Mesenchymal stem cell (in vitro differentiated cells and primary cell): ENCODE measurements at regions not wholly inside any gene's neighbourhood (a gene's known extent, or its start where the extent isn't known, plus 50 kb on each side); places are given as distances from the start of the nearest gene placed in this dataset.

ENCODE experiments used
- DNase-seq: peaks from one replicate; pipeline ENCODE4 v3.0.0-alpha.2; 2013
- H2AFZ ChIP-seq: one replicate; pipeline ENCODE4 v1.6.1; 2013; ENCODE audit warnings: low read depth, mild to moderate bottlenecking, control low read depth, inconsistent platforms, low read length, moderate library complexity
- H2AK5ac ChIP-seq: 2 replicates; pipeline ENCODE4 v1.6.1; 2013; ENCODE audit warnings: low read length, moderate library complexity, mild to moderate bottlenecking, inconsistent platforms; ENCODE audit not compliant: severe bottlenecking
- H2BK120ac ChIP-seq: one replicate; pipeline ENCODE4 v1.6.1; 2013; ENCODE audit warnings: low read depth, mild to moderate bottlenecking, inconsistent platforms, low read length, moderate library complexity
- H2BK12ac ChIP-seq, 2 experiments: one replicate each; pipeline ENCODE4 v1.6.1; 2013; ENCODE audit warnings: inconsistent platforms in 2 of 2, low read length in 2 of 2, mild to moderate bottlenecking in 2 of 2, moderate library complexity in 2 of 2, control low read depth in 1 of 2
- H2BK15ac ChIP-seq: one replicate; pipeline ENCODE4 v1.6.1; 2013; ENCODE audit warnings: mild to moderate bottlenecking, low read depth, inconsistent platforms; ENCODE audit not compliant: poor library complexity, severe bottlenecking
- H2BK5ac ChIP-seq: 2 replicates; pipeline ENCODE4 v1.6.1; 2013; ENCODE audit warnings: low read depth, mild to moderate bottlenecking, low read length, control low read depth, inconsistent platforms; ENCODE audit not compliant: poor library complexity, severe bottlenecking
- H3K14ac ChIP-seq, 2 experiments: one replicate each; pipeline ENCODE4 v1.6.1; 2013; ENCODE audit warnings: inconsistent platforms in 2 of 2, low read length in 2 of 2, control low read depth in 1 of 2, mild to moderate bottlenecking in 1 of 2, moderate library complexity in 1 of 2
- H3K18ac ChIP-seq, 2 experiments: one replicate each; pipeline ENCODE4 v1.6.1; 2013; ENCODE audit warnings: inconsistent platforms in 2 of 2, low read length in 2 of 2, control low read depth in 1 of 2, low read depth in 1 of 2, mild to moderate bottlenecking in 1 of 2
- H3K23ac ChIP-seq, 2 experiments: one replicate each; pipeline ENCODE4 v1.6.1; 2013; ENCODE audit warnings: inconsistent platforms in 2 of 2, low read length in 2 of 2, mild to moderate bottlenecking in 2 of 2, moderate library complexity in 2 of 2, control low read depth in 1 of 2
- H3K27ac ChIP-seq: 2 replicates; pipeline ENCODE4 v1.5.1; 2013; ENCODE audit warnings: mild to moderate bottlenecking, moderate library complexity, low read length, control low read depth, inconsistent platforms; ENCODE audit not compliant: poor library complexity, severe bottlenecking
- H3K27me3 ChIP-seq, 2 experiments: 2 replicates each; pipeline versions ENCODE4 v1.6.1 to v1.7.0; 2013; ENCODE audit warnings: low read length in 2 of 2, mild to moderate bottlenecking in 2 of 2, moderate library complexity in 2 of 2, control low read depth in 1 of 2, inconsistent platforms in 1 of 2; ENCODE audit not compliant: control insufficient read depth in 1 of 2, insufficient read depth in 1 of 2
- H3K36me3 ChIP-seq, 2 experiments: 2 replicates each; pipeline versions ENCODE4 v1.6.1 to v1.7.0; 2013; ENCODE audit warnings: low read length in 2 of 2, control low read depth in 1 of 2, inconsistent platforms in 1 of 2, low read depth in 1 of 2, mild to moderate bottlenecking in 1 of 2; ENCODE audit not compliant: insufficient read depth in 2 of 2, control insufficient read depth in 1 of 2
- H3K4ac ChIP-seq, 2 experiments: one replicate each; pipeline ENCODE4 v1.6.1; 2013; ENCODE audit warnings: inconsistent platforms in 2 of 2, low read length in 2 of 2, mild to moderate bottlenecking in 2 of 2, moderate library complexity in 2 of 2, control low read depth in 1 of 2, low read depth in 1 of 2
- H3K4me1 ChIP-seq: 2 replicates; pipeline ENCODE4 v1.6.1; 2013; ENCODE audit warnings: low read depth, low read length, control low read depth; ENCODE audit not compliant: control insufficient read depth, insufficient read depth
- H3K4me2 ChIP-seq: 2 replicates; pipeline ENCODE4 v1.6.1; 2013; ENCODE audit warnings: low read length, mild to moderate bottlenecking, inconsistent platforms; ENCODE audit not compliant: poor library complexity, severe bottlenecking
- H3K4me3 ChIP-seq, 2 experiments: 2 replicates each; pipeline versions ENCODE4 v1.5.1 to v1.7.0; 2013; ENCODE audit warnings: low read length in 2 of 2, mild to moderate bottlenecking in 2 of 2, control low read depth in 1 of 2, low read depth in 1 of 2; ENCODE audit not compliant: insufficient read depth in 1 of 2
- H3K79me1 ChIP-seq: replicated peaks from 2 replicates; pipeline ENCODE4 v1.6.1; 2013; ENCODE audit warnings: mild to moderate bottlenecking, control low read depth, low read length, inconsistent platforms; ENCODE audit not compliant: poor library complexity, severe bottlenecking
- H3K9ac ChIP-seq: 2 replicates; pipeline ENCODE4 v1.7.0; 2013; ENCODE audit warnings: mild to moderate bottlenecking, low read length, moderate library complexity
- H3K9me3 ChIP-seq: 2 replicates; pipeline ENCODE4 v1.7.0; 2013; ENCODE audit warnings: mild to moderate bottlenecking, low read length; ENCODE audit not compliant: control insufficient read depth
- H4K8ac ChIP-seq: one replicate; pipeline ENCODE4 v1.6.1; 2013; ENCODE audit warnings: inconsistent platforms, mild to moderate bottlenecking, low read length, moderate library complexity
- H4K91ac ChIP-seq: one replicate; pipeline ENCODE4 v1.6.1; 2013; ENCODE audit warnings: mild to moderate bottlenecking, low read length, inconsistent platforms
- WGBS: methylation state at CpG from one replicate; pipeline ENCODE4 v1.1.7; 2013; ENCODE audit warnings: mixed read lengths; 5-methylcytosine and 5-hydroxymethylcytosine counted together

DNA sequence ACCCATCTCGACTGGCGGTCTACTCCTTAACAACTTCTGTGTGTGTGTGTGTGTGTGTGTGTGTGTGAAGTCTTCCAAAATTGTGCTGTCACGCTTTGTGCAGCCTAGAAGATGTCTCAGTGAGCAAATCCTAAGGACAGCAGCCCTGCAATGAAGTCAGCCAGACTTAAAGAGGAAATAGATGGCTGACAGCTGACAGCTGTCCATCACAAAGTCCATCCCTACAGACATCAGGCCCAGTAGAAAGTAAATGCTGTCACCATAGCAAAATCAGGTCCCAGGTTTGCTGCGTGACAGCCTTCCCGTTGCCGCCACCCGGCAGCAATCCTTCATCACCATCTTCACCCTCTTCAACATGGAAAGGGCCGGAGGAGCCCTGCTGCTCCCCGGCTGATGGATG is 416.0 kb downstream of the SOX9 start:
- over 99% methylated on average over 9 of the region's 9 CpGs for WGBS
- Histone ChIP-seq H3K9ac (no peak overlapping the region), H3K14ac (no peak overlapping the region)

GRCh38 chr17:72538443-72538842 is 417.6 kb downstream of the SOX9 start:
- Histone ChIP-seq H3K4ac (no peak overlapping the region), H3K23ac (no peak overlapping the region), H3K18ac (no peak overlapping the region), H2BK15ac (no peak overlapping the region), H3K79me1 (peaks cover 38% of the 10 kb centered on the region), H2AK5ac (peak overlapping the region; percentile 7), H4K8ac (no peak overlapping the region), H3K4me2 (no peak overlapping the region), H2AFZ (no peak overlapping the region), H3K14ac (peak overlapping the region in 1 of 2 experiments; percentile 74), H3K9me3 (peaks cover 7% of the 10 kb centered on the region), H2BK12ac (peak overlapping the region in 1 of 2 experiments; percentile 37), H3K36me3 (peaks cover 0 to 17% of the 10 kb centered on the region in 2 experiments), H3K27me3 (peaks cover 0 to 10% of the 10 kb centered on the region in 2 experiments), H3K27ac (no peak overlapping the region), H3K4me3 (no peak overlapping the region), H2BK5ac (no peak overlapping the region), H3K4me1 (peaks cover 16% of the 10 kb centered on the region), H4K91ac (no peak overlapping the region), H3K9ac (no peak overlapping the region), H2BK120ac (no peak overlapping the region)
- no peak for DNase-seq
- WGBS, result 98% methylated on average over 4 of the region's 5 CpGs

More for the DNA sequence above, 416.0 kb downstream of the SOX9 start:
- H3K23ac ChIP-seq, result no peak overlapping the region
- peaks cover 30% of the 10 kb centered on the region for H3K79me1 ChIP-seq
- no peak overlapping the region for H2BK15ac ChIP-seq
- no peak overlapping the region for H3K27ac ChIP-seq
- no peak overlapping the region for H3K18ac ChIP-seq
- H4K91ac ChIP-seq, result no peak overlapping the region
- H2BK12ac ChIP-seq, result no peak overlapping the region
- H2BK120ac ChIP-seq, result no peak overlapping the region
- H3K4me3 ChIP-seq, result no peak overlapping the region
- peak overlapping the region in 1 of 2 experiments; percentile 30 for H3K4ac ChIP-seq
- no peaks in the 10 kb centered on the region for H3K27me3 ChIP-seq
- no peak for DNase-seq
- H3K9me3 ChIP-seq, result peaks cover 7% of the 10 kb centered on the region
- H3K4me1 ChIP-seq, result peaks cover 16% of the 10 kb centered on the region
- no peak overlapping the region for H3K4me2 ChIP-seq
- H4K8ac ChIP-seq, result no peak overlapping the region
- H3K36me3 ChIP-seq, result peaks cover 0 to 12% of the 10 kb centered on the region in 2 experiments
- no peak overlapping the region for H2BK5ac ChIP-seq
- H2AK5ac ChIP-seq, result peak overlapping the region; percentile 29
- no peak overlapping the region for H2AFZ ChIP-seq

GRCh38 chr17:72538901-72539352 is 418.1 kb downstream of the SOX9 start:
- peaks cover 0 to 19% of the 10 kb centered on the region in 2 experiments for H3K36me3 ChIP-seq
- H3K27ac ChIP-seq, result peak overlapping the region; percentile 13
- peaks cover 39% of the 10 kb centered on the region for H3K79me1 ChIP-seq
- H3K9ac ChIP-seq, result no peak overlapping the region
- H4K8ac ChIP-seq, result peak overlapping the region; percentile 80
- no peak overlapping the region for H2BK120ac ChIP-seq
- H2BK5ac ChIP-seq, result no peak overlapping the region
- peaks cover 0 to 12% of the 10 kb centered on the region in 2 experiments for H3K27me3 ChIP-seq
- peak overlapping the region in 1 of 2 experiments; percentile 39 for H2BK12ac ChIP-seq
- H3K4ac ChIP-seq, result peak overlapping the region in 1 of 2 experiments; percentile 37
- H3K4me3 ChIP-seq, result no peak overlapping the region
- H3K4me2 ChIP-seq, result no peak overlapping the region
- H4K91ac ChIP-seq, result no peak overlapping the region
- no peak overlapping the region for H2AFZ ChIP-seq
- H2AK5ac ChIP-seq, result no peak overlapping the region
- no peak for DNase-seq
- peak overlapping the region in 1 of 2 experiments; percentile 45 for H3K14ac ChIP-seq
- peaks cover 16% of the 10 kb centered on the region for H3K4me1 ChIP-seq
- H2BK15ac ChIP-seq, result no peak overlapping the region
- peaks cover 6% of the 10 kb centered on the region for H3K9me3 ChIP-seq
- H3K18ac ChIP-seq, result peak overlapping the region in 1 of 2 experiments; percentile 84
- 82% methylated on average over 13 of the region's 13 CpGs for WGBS
- no peak overlapping the region for H3K23ac ChIP-seq

GRCh38 chr17:72539981-72540897 is 419.4 kb downstream of the SOX9 start:
- Histone ChIP-seq H2BK5ac (peak overlapping the region; percentile 15), H3K4ac (peak overlapping the region; percentile 53 to 64), H3K27me3 (peaks cover 0 to 12% of the 10 kb centered on the region in 2 experiments), H2BK12ac (peak overlapping the region in 1 of 2 experiments; percentile 84), H4K91ac (peak overlapping the region; percentile 73), H3K14ac (no peak overlapping the region), H3K23ac (no peak overlapping the region), H3K79me1 (peaks cover 33% of the 10 kb centered on the region), H2BK15ac (peak overlapping the region; percentile 65), H2AK5ac (no peak overlapping the region), H4K8ac (peak overlapping the region; percentile 85), H2BK120ac (peak overlapping the region; percentile 54), H3K9ac (peak overlapping the region; percentile 81), H3K36me3 (peaks cover 0 to 18% of the 10 kb centered on the region in 2 experiments), H3K9me3 (no peaks in the 10 kb centered on the region), H2AFZ (no peak overlapping the region), H3K4me2 (peak overlapping the region; percentile 66), H3K4me1 (peaks cover 16% of the 10 kb centered on the region), H3K18ac (peak overlapping the region; percentile 42 to 53), H3K27ac (peak overlapping the region; percentile 83), H3K4me3 (peak overlapping the region in 1 of 2 experiments; percentile 71)
- 9% methylated on average over 45 of the region's 50 CpGs for WGBS
- DNase-seq, result peak; percentile 67
